H1 (cell line): ENCODE measurements at regions not wholly inside any gene's neighbourhood (a gene's known extent, or its start where the extent isn't known, plus 50 kb on each side); places are given as distances from the start of the nearest gene placed in this dataset.
A peak's percentile ranks its signal among the peaks of the same experiment; 100 is the strongest.

Source experiments
- CTCF ChIA-PET: fragments of 300-600 bp; sonication (Branson Sonifier 250); formaldehyde crosslinking; loops from one replicate; lab custom pipeline; 2021; ENCODE audit not compliant: partially characterized antibody; lab: Charles Lee
- POLR2A ChIA-PET: fragments of 300-600 bp; sonication (Branson Sonifier 250); formaldehyde crosslinking; loops from one replicate; lab custom pipeline; 2021; ENCODE audit warnings: inconsistent platforms; ENCODE audit not compliant: partially characterized antibody; lab: Charles Lee
- DNase-seq, 2 experiments: peaks; one replicate each; pipeline versions ENCODE4 v3.0.0 to v3.0.0-alpha.2; 2010 to 2022; ENCODE audit warnings: low spot score in 2 of 2, low read depth in 1 of 2, mixed read lengths in 1 of 2
- FAIRE-seq: peaks from 2 replicates; lab custom pipeline; 2011; peaks lifted over from hg19 to GRCh38; lab: Jason Lieb, UNC
- H2AFZ ChIP-seq: 2 replicates; pipeline ENCODE4 v1.8.1; 2012; ENCODE audit warnings: low read length, inconsistent platforms
- H2AK5ac ChIP-seq: 2 replicates; pipeline ENCODE4 v1.6.1; 2013; ENCODE audit warnings: low read depth, low read length
- H2BK120ac ChIP-seq: replicated peaks from 2 replicates; pipeline ENCODE3; 2013; ENCODE audit warnings: low read depth, low read length, inconsistent platforms
- H2BK12ac ChIP-seq: 2 replicates; pipeline ENCODE4 v1.6.1; 2013; ENCODE audit warnings: low read depth, low read length
- H2BK15ac ChIP-seq: 2 replicates; pipeline ENCODE4 v1.6.1; 2013; ENCODE audit warnings: low read length
- H2BK20ac ChIP-seq: 2 replicates; pipeline ENCODE4 v1.6.1; 2013; ENCODE audit warnings: low read length
- H2BK5ac ChIP-seq: 2 replicates; pipeline ENCODE4 v1.6.1; 2013; ENCODE audit warnings: low read depth, low read length
- H3K14ac ChIP-seq: 2 replicates; pipeline ENCODE4 v1.6.1; 2013; ENCODE audit warnings: inconsistent platforms; ENCODE audit not compliant: insufficient read length
- H3K18ac ChIP-seq: 2 replicates; pipeline ENCODE4 v1.6.1; 2013; ENCODE audit warnings: low read length; ENCODE audit errors: extremely low read depth
- H3K23ac ChIP-seq: 2 replicates; pipeline ENCODE4 v1.6.1; 2013; ENCODE audit warnings: inconsistent platforms; ENCODE audit not compliant: insufficient read length
- H3K23me2 ChIP-seq: 2 replicates; pipeline ENCODE4 v1.6.1; 2013; ENCODE audit warnings: low read depth, low read length
- H3K27ac ChIP-seq: 2 replicates; pipeline ENCODE4 v1.6.1; 2011; ENCODE audit warnings: low read depth, low read length, inconsistent platforms
- H3K27me3 ChIP-seq, 4 experiments: replicated peaks in 1 of 4; 1 replicate in 1 of 4; 2 replicates in 3 of 4; pipeline versions ENCODE4 v1.6.1 to v1.8.1; 2011 to 2013; ENCODE audit warnings: low read length in 3 of 4, mild to moderate bottlenecking in 3 of 4, inconsistent platforms in 2 of 4, mixed read lengths in 2 of 4, moderate library complexity in 1 of 4; ENCODE audit not compliant: control insufficient read depth in 3 of 4, insufficient read depth in 3 of 4; ENCODE audit errors: extremely low read depth in 1 of 4
- H3K36me3 ChIP-seq, 4 experiments: 2 replicates each; pipeline versions ENCODE4 v1.6.1 to v1.8.1; 2011 to 2013; ENCODE audit warnings: mild to moderate bottlenecking in 4 of 4, low read length in 3 of 4, moderate library complexity in 2 of 4, control low read depth in 1 of 4, inconsistent platforms in 1 of 4; ENCODE audit not compliant: insufficient read depth in 4 of 4, control insufficient read depth in 2 of 4
- H3K4ac ChIP-seq: replicated peaks from 2 replicates; pipeline ENCODE3; 2013; ENCODE audit warnings: low read length, low read depth, mixed read lengths, inconsistent platforms; ENCODE audit not compliant: insufficient read length
- H3K4me1 ChIP-seq, 4 experiments: replicated peaks in 1 of 4; 1 replicate in 1 of 4; 2 replicates in 3 of 4; pipeline versions ENCODE4 v1.6.1 to v1.8.1; 2011 to 2013; ENCODE audit warnings: low read length in 3 of 4, inconsistent platforms in 2 of 4, mixed read lengths in 1 of 4; ENCODE audit not compliant: insufficient read depth in 4 of 4, control insufficient read depth in 3 of 4
- H3K4me2 ChIP-seq, 2 experiments: 2 replicates each; pipeline versions ENCODE4 v1.6.1 to v1.8.1; 2011 to 2013; ENCODE audit warnings: low read depth in 2 of 2, low read length in 2 of 2, control low read depth in 1 of 2, inconsistent platforms in 1 of 2, mild to moderate bottlenecking in 1 of 2; ENCODE audit not compliant: insufficient read depth in 1 of 2
- H3K4me3 ChIP-seq, 4 experiments: fragments of 200-600, 300-600 bp in 1 of 4; sonication (generic), shearing (Covaris generic), sonication (Bioruptor Twin) in 1 of 4; 2 replicates each; pipeline versions ENCODE4 v1.5.1 to v1.8.1; 2011 to 2016; ENCODE audit warnings: low read length in 4 of 4, low read depth in 3 of 4, control low read depth in 2 of 4, inconsistent platforms in 2 of 4, mild to moderate bottlenecking in 2 of 4, mixed read lengths in 1 of 4, moderate library complexity in 1 of 4; ENCODE audit not compliant: insufficient read depth in 2 of 4; ENCODE audit errors: extremely low read depth in 1 of 4
- H3K56ac ChIP-seq: replicated peaks from 2 replicates; pipeline ENCODE3; 2013; ENCODE audit warnings: low read depth, mild to moderate bottlenecking, mixed read lengths, low read length, inconsistent platforms; ENCODE audit not compliant: insufficient read length
- H3K79me1 ChIP-seq: 2 replicates; pipeline ENCODE4 v1.6.1; 2013; ENCODE audit warnings: low read depth, low read length, control low read depth
- H3K79me2 ChIP-seq, 2 experiments: 2 replicates each; pipeline versions ENCODE4 v1.6.1 to v1.8.1; 2012 to 2013; ENCODE audit warnings: low read length in 2 of 2, mild to moderate bottlenecking in 2 of 2, inconsistent platforms in 1 of 2; ENCODE audit not compliant: insufficient read depth in 2 of 2, control insufficient read depth in 1 of 2
- H3K9ac ChIP-seq, 4 experiments: replicated peaks in 1 of 4; 1 replicate in 1 of 4; 2 replicates in 3 of 4; pipeline versions ENCODE4 v1.6.1 to v1.8.1; 2011 to 2013; ENCODE audit warnings: low read depth in 3 of 4, low read length in 3 of 4, control low read depth in 2 of 4, mild to moderate bottlenecking in 2 of 4, moderate library complexity in 2 of 4, inconsistent platforms in 1 of 4; ENCODE audit errors: extremely low read depth in 1 of 4
- H3K9me3 ChIP-seq, 2 experiments: 2 replicates each; pipeline versions ENCODE4 v1.6.1 to v1.8.1; 2012 to 2013; ENCODE audit warnings: mild to moderate bottlenecking in 2 of 2, moderate library complexity in 2 of 2, control low read depth in 1 of 2, inconsistent platforms in 1 of 2, low read depth in 1 of 2, low read length in 1 of 2, mixed read lengths in 1 of 2; ENCODE audit not compliant: insufficient read depth in 2 of 2
- H4K20me1 ChIP-seq, 2 experiments: replicated peaks in 1 of 2; 2 replicates each; pipeline versions ENCODE3 to v1.8.1; 2011 to 2013; ENCODE audit warnings: inconsistent platforms in 2 of 2, low read length in 2 of 2, mild to moderate bottlenecking in 1 of 2; ENCODE audit not compliant: insufficient read depth in 2 of 2, control insufficient read depth in 1 of 2
- H4K5ac ChIP-seq: 2 replicates; pipeline ENCODE4 v1.6.1; 2013; ENCODE audit warnings: low read length, low read depth, mixed read lengths, inconsistent platforms; ENCODE audit not compliant: insufficient read length
- H4K8ac ChIP-seq: 2 replicates; pipeline ENCODE4 v1.8.0; 2013; ENCODE audit warnings: mild to moderate bottlenecking, moderate library complexity, low read length, inconsistent platforms; ENCODE audit not compliant: insufficient read depth; ENCODE audit errors: extremely low read depth
- H4K91ac ChIP-seq: replicated peaks from 2 replicates; pipeline ENCODE3; 2013; ENCODE audit warnings: low read length, mixed read lengths, inconsistent platforms; ENCODE audit not compliant: insufficient read length
- CBX8 ChIP-seq: fragments of 300-800, 300-1000 bp; sonication (generic); IDR thresholded peaks from 2 replicates; pipeline ENCODE4 v1.7.1; 2016; ENCODE audit warnings: low read depth, low read length, borderline replicate concordance
- RAD21 ChIP-seq, 2 experiments: IDR thresholded peaks in 1 of 2; conservative IDR thresholded peaks in 1 of 2; 2 replicates each; pipeline ENCODE4 v1.6.1; 2011; ENCODE audit warnings: low read depth in 2 of 2, low read length in 2 of 2, improper control_type of control experiment in 1 of 2, inconsistent platforms in 1 of 2, mild to moderate bottlenecking in 1 of 2, moderate library complexity in 1 of 2
- SP2 ChIP-seq: IDR thresholded peaks from 2 replicates; pipeline ENCODE4 v1.6.1; 2012; ENCODE audit warnings: mild to moderate bottlenecking, low read length, inconsistent platforms
- TEAD4 ChIP-seq: IDR thresholded peaks from 2 replicates; pipeline ENCODE4 v1.6.1; 2012; ENCODE audit warnings: low read depth, low read length, inconsistent platforms, mixed read lengths
- WGBS, 2 experiments: shearing (Covaris generic) in 1 of 2; methylation state at CpG; one replicate each; pipeline versions ENCODE4 v1.1.6 to v1.1.7; 2013 to 2015; ENCODE audit warnings: low lambda C conversion rate in 2 of 2, mixed read lengths in 2 of 2, inconsistent platforms in 1 of 2, low coverage in 1 of 2, missing lambda C conversion rate in 1 of 2; ENCODE audit not compliant: insufficient replicate concordance in 2 of 2, insufficient coverage in 1 of 2, insufficient read length in 1 of 2; ENCODE audit errors: extremely low coverage in 1 of 2, missing lambda C conversion rate in 1 of 2; 5-methylcytosine and 5-hydroxymethylcytosine counted together

DNA sequence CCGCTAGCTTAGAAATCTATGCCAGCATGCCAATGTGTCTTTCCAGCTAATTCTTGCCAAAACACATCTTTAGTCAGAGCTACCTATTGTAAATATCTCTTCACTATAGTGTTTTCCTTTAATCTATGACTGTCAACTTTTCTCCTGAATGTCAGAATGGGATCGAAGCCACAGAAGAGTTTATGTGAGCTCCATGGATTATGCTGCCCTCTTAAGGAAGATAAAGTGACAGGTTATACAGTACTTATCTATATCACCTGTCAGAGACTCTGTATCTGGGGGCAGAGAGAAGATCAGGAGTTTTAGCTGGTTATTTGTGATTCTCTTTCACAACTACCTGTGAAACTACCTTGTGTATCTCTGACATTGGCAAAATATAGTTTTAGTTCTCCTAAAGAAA is 204.3 kb upstream of the SEL1L start:
- no peaks in the 10 kb centered on the region for H3K79me1 ChIP-seq
- no peak overlapping the region for H2AFZ ChIP-seq
- no peak overlapping the region for H3K4ac ChIP-seq
- H2BK12ac ChIP-seq = no peak overlapping the region
- H3K36me3 ChIP-seq = no peaks in the 10 kb centered on the region
- H3K23ac ChIP-seq = no peak overlapping the region
- no peak overlapping the region for H4K5ac ChIP-seq
- H2AK5ac ChIP-seq = no peak overlapping the region
- H3K4me2 ChIP-seq = no peak overlapping the region
- no peaks in the 10 kb centered on the region for H4K20me1 ChIP-seq
- no peak overlapping the region for H3K18ac ChIP-seq
- H3K56ac ChIP-seq = no peak overlapping the region
- ChIA-PET POLR2A (interaction anchor here (0.7 kb wide), 1 partner anchor 168 kb away, joined by 4 read pairs; no protein-coding TSS in a partner anchor), CTCF (interaction anchor here (0.7 to 1.6 kb wide), 7 partner anchors 9 to 127 kb away, joined by 3 to 6 read pairs (median 3); no protein-coding TSS in a partner anchor)
- H3K4me1 ChIP-seq = no peaks in the 10 kb centered on the region
- TF ChIP-seq TEAD4 = no peak
- peak; percentile 38 to 43; a peak in 3 of 4 replicates for TF ChIP-seq RAD21 (IDR thresholded peaks at IDR 0.05 in 1 of 2, conservative IDR thresholded peaks at IDR 0.05 in 1 of 2; ENCODE audit: low read depth in 2 of 2, low read length in 2 of 2)
- no peak for TF ChIP-seq CBX8
- TF ChIP-seq SP2 = no peak
- H3K23me2 ChIP-seq = no peaks in the 10 kb centered on the region
- no peak overlapping the region for H2BK15ac ChIP-seq
- no peaks in the 10 kb centered on the region for H3K27me3 ChIP-seq
- H3K9ac ChIP-seq = no peak overlapping the region
- no peak overlapping the region for H2BK120ac ChIP-seq
- H4K91ac ChIP-seq = no peak overlapping the region
- DNase-seq (no peak), FAIRE-seq (no peak)
- H3K9me3 ChIP-seq = no peaks in the 10 kb centered on the region
- H3K27ac ChIP-seq = no peak overlapping the region
- H3K14ac ChIP-seq = no peak overlapping the region
- no peak overlapping the region for H3K4me3 ChIP-seq
- no peaks in the 10 kb centered on the region for H3K79me2 ChIP-seq
- no peak overlapping the region for H2BK20ac ChIP-seq
- H4K8ac ChIP-seq = no peak overlapping the region
- WGBS, 2 experiments = 96% methylated on average over 2 of the region's 2 CpGs; no CpG with 5 or more reads in 1 of the 2 experiments
- H2BK5ac ChIP-seq = no peak overlapping the region
